Neuronal stem cell (in vitro differentiated cells): ENCODE measurements at regions not wholly inside any gene's neighbourhood (a gene's known extent, or its start where the extent isn't known, plus 50 kb on each side); places are given as distances from the start of the nearest gene placed in this dataset.
A peak's percentile ranks its signal among the peaks of the same experiment; 100 is the strongest.

Experiments
- DNase-seq: peaks from one replicate; pipeline ENCODE4 v3.0.0-alpha.2; 2013; ENCODE audit warnings: low spot score
- H2AFZ ChIP-seq: one replicate; pipeline ENCODE4 v1.6.1; 2013; ENCODE audit warnings: mild to moderate bottlenecking, low read length, inconsistent platforms
- H2AK5ac ChIP-seq: 2 replicates; pipeline ENCODE4 v1.6.1; 2013; ENCODE audit warnings: low read depth, mild to moderate bottlenecking, inconsistent platforms, low read length, moderate library complexity, mixed read lengths
- H2BK120ac ChIP-seq: 2 replicates; pipeline ENCODE4 v1.6.1; 2013; ENCODE audit warnings: low read depth, mild to moderate bottlenecking, inconsistent platforms, low read length, moderate library complexity, mixed read lengths
- H2BK12ac ChIP-seq: one replicate; pipeline ENCODE4 v1.6.1; 2013; ENCODE audit warnings: low read length, inconsistent platforms
- H2BK15ac ChIP-seq: 2 replicates; pipeline ENCODE4 v1.6.1; 2013; ENCODE audit warnings: mild to moderate bottlenecking, low read length, inconsistent platforms, mixed read lengths
- H2BK5ac ChIP-seq: one replicate; pipeline ENCODE4 v1.6.1; 2013; ENCODE audit warnings: inconsistent platforms, mild to moderate bottlenecking, low read length, moderate library complexity
- H3K14ac ChIP-seq: one replicate; pipeline ENCODE4 v1.6.1; 2013; ENCODE audit warnings: low read length, inconsistent platforms
- H3K18ac ChIP-seq: 2 replicates; pipeline ENCODE4 v1.6.1; 2013; ENCODE audit warnings: low read length, inconsistent platforms
- H3K23ac ChIP-seq: 2 replicates; pipeline ENCODE4 v1.6.1; 2013; ENCODE audit warnings: low read depth, mild to moderate bottlenecking, mixed read lengths, low read length, inconsistent platforms; ENCODE audit not compliant: poor library complexity
- H3K27ac ChIP-seq: replicated peaks from 3 replicates; pipeline ENCODE4 v1.5.1; 2013; ENCODE audit warnings: low read length, inconsistent platforms
- H3K27me3 ChIP-seq, 3 experiments: 2 replicates each; pipeline ENCODE4 v1.6.1; 2013; ENCODE audit warnings: low read length in 3 of 3, mild to moderate bottlenecking in 2 of 3, inconsistent platforms in 1 of 3, low read depth in 1 of 3, mixed read lengths in 1 of 3, moderate library complexity in 1 of 3; ENCODE audit not compliant: control insufficient read depth in 3 of 3, insufficient read depth in 3 of 3
- H3K36me3 ChIP-seq, 2 donors: replicated peaks in 1 of 2; 2 replicates each; pipeline ENCODE4 v1.6.1; 2013; ENCODE audit warnings: low read length in 2 of 2; ENCODE audit not compliant: control insufficient read depth in 2 of 2, insufficient read depth in 2 of 2
- H3K4ac ChIP-seq: 2 replicates; pipeline ENCODE4 v1.6.1; 2013; ENCODE audit warnings: inconsistent platforms, mild to moderate bottlenecking, low read length, moderate library complexity
- H3K4me1 ChIP-seq, 2 donors: 1 replicate in 1 of 2; 2 replicates in 1 of 2; pipeline ENCODE4 v1.6.1; 2013; ENCODE audit warnings: low read length in 2 of 2, low read depth in 1 of 2; ENCODE audit not compliant: control insufficient read depth in 2 of 2, insufficient read depth in 1 of 2
- H3K4me2 ChIP-seq: one replicate; pipeline ENCODE4 v1.6.1; 2013; ENCODE audit warnings: mild to moderate bottlenecking, low read length, inconsistent platforms; ENCODE audit not compliant: insufficient read depth, poor library complexity, severe bottlenecking
- H3K4me3 ChIP-seq, 2 donors: 2 replicates each; pipeline ENCODE4 v1.5.1; 2013; ENCODE audit warnings: low read length in 2 of 2, mild to moderate bottlenecking in 2 of 2, inconsistent platforms in 1 of 2, moderate library complexity in 1 of 2
- H3K79me1 ChIP-seq: one replicate; pipeline ENCODE4 v1.6.1; 2013; ENCODE audit warnings: low read depth, mild to moderate bottlenecking, inconsistent platforms, low read length, moderate library complexity
- H3K9ac ChIP-seq: one replicate; pipeline ENCODE4 v1.6.1; 2013; ENCODE audit warnings: mild to moderate bottlenecking, low read depth, low read length, inconsistent platforms; ENCODE audit not compliant: poor library complexity
- H3K9me3 ChIP-seq, 2 donors: replicated peaks in 1 of 2; 2 replicates each; pipeline versions ENCODE3 to v1.6.1; 2013; ENCODE audit warnings: low read length in 2 of 2, mild to moderate bottlenecking in 2 of 2, inconsistent platforms in 1 of 2, low read depth in 1 of 2, mixed read lengths in 1 of 2, moderate library complexity in 1 of 2; ENCODE audit not compliant: control insufficient read depth in 2 of 2, insufficient read depth in 1 of 2
- H4K8ac ChIP-seq: one replicate; pipeline ENCODE4 v1.6.1; 2013; ENCODE audit warnings: low read depth, mild to moderate bottlenecking, inconsistent platforms, low read length, moderate library complexity
- H4K91ac ChIP-seq: one replicate; pipeline ENCODE4 v1.6.1; 2013; ENCODE audit warnings: low read length, low read depth, mild to moderate bottlenecking, inconsistent platforms; ENCODE audit not compliant: poor library complexity
- WGBS, 2 donors: extraction: QIAGEN DNeasy Blood & Tissue Kit; methylation state at CpG; one replicate each; pipeline ENCODE4 v1.1.7; 2013; ENCODE audit warnings: missing lambda C conversion rate in 2 of 2, mixed read lengths in 1 of 2; ENCODE audit not compliant: insufficient read length in 2 of 2, insufficient replicate concordance in 1 of 2; ENCODE audit errors: extremely low coverage in 2 of 2; 5-methylcytosine and 5-hydroxymethylcytosine counted together

GRCh38 chr15:93941697-93942096 lies 289.7 kb upstream of the MCTP2 start:
- Histone ChIP-seq H3K4me3 (no peak overlapping the region), H3K4me2 (no peak overlapping the region), H3K79me1 (no peaks in the 10 kb centered on the region), H2BK15ac (no peak overlapping the region), H3K9ac (no peak overlapping the region), H3K27ac (no peak overlapping the region), H3K36me3 (no peaks in the 10 kb centered on the region), H3K27me3 (no peaks in the 10 kb centered on the region), H2BK12ac (no peak overlapping the region), H2BK5ac (no peak overlapping the region), H4K91ac (no peak overlapping the region), H3K14ac (no peak overlapping the region), H2AFZ (peak overlapping the region; percentile 9), H4K8ac (no peak overlapping the region), H3K9me3 (no peaks in the 10 kb centered on the region), H3K4ac (no peak overlapping the region), H3K18ac (no peak overlapping the region), H3K4me1 (peaks cover 0 to 11% of the 10 kb centered on the region in 2 donors), H2AK5ac (no peak overlapping the region), H3K23ac (no peak overlapping the region), H2BK120ac (no peak overlapping the region)
- DNase-seq: no peak
- no CpG with 5 or more reads among the region's 4 CpGs for WGBS, 2 donors

GRCh38 chr15:93940226-93940625 lies 291.1 kb upstream of the MCTP2 start:
- Histone ChIP-seq H3K4me3 (no peak overlapping the region), H2BK120ac (no peak overlapping the region), H2BK15ac (no peak overlapping the region), H4K91ac (no peak overlapping the region), H2BK12ac (no peak overlapping the region), H2AFZ (no peak overlapping the region), H3K27ac (no peak overlapping the region), H3K23ac (no peak overlapping the region), H3K4me1 (peaks cover 0 to 11% of the 10 kb centered on the region in 2 donors), H4K8ac (no peak overlapping the region), H3K18ac (no peak overlapping the region), H3K27me3 (no peaks in the 10 kb centered on the region), H3K36me3 (no peaks in the 10 kb centered on the region), H3K4ac (no peak overlapping the region), H3K14ac (no peak overlapping the region), H3K9ac (no peak overlapping the region), H2AK5ac (no peak overlapping the region), H3K4me2 (no peak overlapping the region), H3K9me3 (no peaks in the 10 kb centered on the region), H2BK5ac (no peak overlapping the region), H3K79me1 (no peaks in the 10 kb centered on the region)
- no peak for DNase-seq
- WGBS, 2 donors: no CpG with 5 or more reads among the region's 1 CpG

- Histone ChIP-seq H2BK15ac (no peak overlapping the region), H3K36me3 (no peaks in the 10 kb centered on the region)
- no CpG with 5 or more reads among the region's 5 CpGs for WGBS, 2 donors
Observed at GRCh38 chr15:93932164-93932776, 299.1 kb upstream of the MCTP2 start.

GRCh38 chr15:93929375-93930094 lies 301.8 kb upstream of the MCTP2 start:
- H3K4me1 ChIP-seq: peaks cover 0 to 3% of the 10 kb centered on the region in 2 donors
- H3K18ac ChIP-seq: no peak overlapping the region
- no peak overlapping the region for H3K4ac ChIP-seq
- no peak overlapping the region for H3K4me2 ChIP-seq
- no peak overlapping the region for H3K14ac ChIP-seq
- H2BK5ac ChIP-seq: no peak overlapping the region
- WGBS, 2 donors: no CpG with 5 or more reads among the region's 7 CpGs
- no peak overlapping the region for H4K91ac ChIP-seq
- no peak overlapping the region for H3K4me3 ChIP-seq
- H2BK12ac ChIP-seq: no peak overlapping the region
- no peaks in the 10 kb centered on the region for H3K27me3 ChIP-seq
- H3K9ac ChIP-seq: no peak overlapping the region
- H2BK15ac ChIP-seq: no peak overlapping the region
- DNase-seq: no peak
- peak overlapping the region; percentile 82 for H2AFZ ChIP-seq
- H2BK120ac ChIP-seq: no peak overlapping the region
- no peaks in the 10 kb centered on the region for H3K79me1 ChIP-seq
- H3K23ac ChIP-seq: no peak overlapping the region
- no peak overlapping the region for H2AK5ac ChIP-seq
- H3K36me3 ChIP-seq: no peaks in the 10 kb centered on the region
- H3K9me3 ChIP-seq: no peaks in the 10 kb centered on the region
- no peak overlapping the region for H3K27ac ChIP-seq
- H4K8ac ChIP-seq: no peak overlapping the region

More at GRCh38 chr15:93932164-93932776, 299.1 kb upstream of the MCTP2 start:
- Histone ChIP-seq H2BK120ac (no peak overlapping the region), H3K4me1 (peaks cover 0 to 3% of the 10 kb centered on the region in 2 donors), H4K91ac (no peak overlapping the region), H3K4me2 (no peak overlapping the region), H2BK12ac (no peak overlapping the region), H2AK5ac (no peak overlapping the region), H3K79me1 (no peaks in the 10 kb centered on the region), H3K4me3 (no peak overlapping the region), H3K18ac (no peak overlapping the region), H2AFZ (no peak overlapping the region), H3K27ac (no peak overlapping the region), H3K27me3 (no peaks in the 10 kb centered on the region), H3K23ac (no peak overlapping the region), H2BK5ac (no peak overlapping the region), H3K9me3 (no peaks in the 10 kb centered on the region), H4K8ac (no peak overlapping the region), H3K14ac (no peak overlapping the region), H3K9ac (no peak overlapping the region), H3K4ac (no peak overlapping the region)
- no peak for DNase-seq
